ENCODE measurements at regions not wholly inside any gene's neighbourhood (a gene's known extent, or its start where the extent isn't known, plus 50 kb on each side); places are given as distances from the start of the nearest gene placed in this dataset.
A peak's percentile ranks its signal among the peaks of the same experiment; 100 is the strongest.

DNA sequence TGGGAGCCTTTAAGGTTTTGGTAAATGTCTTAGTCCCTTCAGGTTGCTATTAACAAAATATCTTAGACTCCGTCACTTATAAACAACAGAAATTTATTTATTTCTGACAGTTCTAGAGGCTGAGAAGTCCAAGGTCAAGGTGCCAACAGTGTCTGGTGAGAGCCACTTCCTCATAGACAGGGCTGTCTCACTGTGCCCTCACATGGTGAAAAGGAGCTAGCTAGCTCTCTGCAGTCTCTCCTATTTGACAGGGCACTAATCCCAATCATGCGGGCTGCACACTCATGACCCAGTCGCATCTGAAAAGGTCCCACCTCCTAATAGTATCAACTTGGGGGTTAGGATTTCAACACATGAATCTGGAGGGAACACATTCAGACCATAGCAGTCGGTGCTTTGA lies 63.4 kb upstream of the KLF3 start:
- Histone ChIP-seq H3K36me3 (ENCODE audit: insufficient read depth, insufficient read length, low read length) (no peaks in the 10 kb centered on the region), H3K9ac (ENCODE audit: insufficient read length, low read depth) (no peak overlapping the region), H3K9me3 (ENCODE audit: insufficient read depth, low read length) (no peaks in the 10 kb centered on the region), H3K27me3 (ENCODE audit: insufficient read depth, insufficient read length) (no peaks in the 10 kb centered on the region), H3K4me3 (ENCODE audit: insufficient read length, low read depth) (no peak overlapping the region), H3K4me1 (ENCODE audit: insufficient read depth, insufficient read length) (no peaks in the 10 kb centered on the region)
- no peak for DNase-seq (ENCODE audit: low read depth, low spot score)
- no peak for TF ChIP-seq YY1 (IDR thresholded peaks at IDR 0.05; ENCODE audit: insufficient read depth, insufficient read length)
- TF ChIP-seq SUZ12 (IDR thresholded peaks at IDR 0.05; ENCODE audit: extremely low read depth, insufficient read depth, insufficient read length) = no peak
- no peak for TF ChIP-seq ZNF274 (IDR thresholded peaks at IDR 0.05; ENCODE audit: low read depth, low read length)

DNA sequence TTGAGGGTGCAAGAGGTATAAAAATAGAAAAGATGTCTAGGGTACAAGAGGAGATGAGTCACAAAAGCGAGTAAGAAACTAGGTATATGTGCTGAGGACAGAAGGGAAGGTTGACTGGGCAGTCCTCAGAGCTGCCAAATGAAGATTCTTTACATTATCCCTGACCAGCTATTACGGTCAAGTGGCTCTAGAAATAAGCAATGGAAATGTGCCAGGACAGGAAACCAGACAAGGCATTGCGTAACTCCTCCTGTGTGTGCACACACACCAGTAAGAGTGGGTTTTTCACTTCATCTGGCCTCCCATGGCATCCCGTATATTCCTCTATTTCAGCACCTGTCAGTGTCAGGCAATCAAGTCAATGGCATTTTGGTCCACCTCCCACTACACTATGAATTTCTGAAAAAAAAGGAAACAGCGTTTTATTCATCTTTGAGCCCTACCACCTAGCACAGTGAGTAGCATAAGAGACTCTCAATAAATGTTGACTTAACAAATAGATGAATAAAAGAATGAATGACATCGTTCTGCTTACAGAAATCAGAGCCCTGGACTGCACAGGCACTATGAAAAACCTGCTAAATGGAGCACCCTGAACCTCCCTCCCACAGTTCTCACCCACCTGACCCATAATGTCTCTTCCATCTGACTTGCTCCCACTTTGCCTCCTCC lies 62.6 kb upstream of the KLF3 start:
- no peak for DNase-seq (ENCODE audit: low read depth, low spot score)
- no peak overlapping the region for H3K4me3 ChIP-seq (ENCODE audit: insufficient read length, low read depth)
- no peaks in the 10 kb centered on the region for H3K36me3 ChIP-seq (ENCODE audit: insufficient read depth, insufficient read length, low read length)
- TF ChIP-seq SUZ12 (IDR thresholded peaks at IDR 0.05; ENCODE audit: extremely low read depth, insufficient read depth, insufficient read length) (no peak), ZNF274 (IDR thresholded peaks at IDR 0.05; ENCODE audit: low read depth, low read length) (no peak), YY1 (IDR thresholded peaks at IDR 0.05; ENCODE audit: insufficient read depth, insufficient read length) (no peak)
- no peaks in the 10 kb centered on the region for H3K27me3 ChIP-seq (ENCODE audit: insufficient read depth, insufficient read length)
- H3K9ac ChIP-seq (ENCODE audit: insufficient read length, low read depth) = no peak overlapping the region
- no peaks in the 10 kb centered on the region for H3K4me1 ChIP-seq (ENCODE audit: insufficient read depth, insufficient read length)
- H3K9me3 ChIP-seq (ENCODE audit: insufficient read depth, low read length) = no peaks in the 10 kb centered on the region

DNA sequence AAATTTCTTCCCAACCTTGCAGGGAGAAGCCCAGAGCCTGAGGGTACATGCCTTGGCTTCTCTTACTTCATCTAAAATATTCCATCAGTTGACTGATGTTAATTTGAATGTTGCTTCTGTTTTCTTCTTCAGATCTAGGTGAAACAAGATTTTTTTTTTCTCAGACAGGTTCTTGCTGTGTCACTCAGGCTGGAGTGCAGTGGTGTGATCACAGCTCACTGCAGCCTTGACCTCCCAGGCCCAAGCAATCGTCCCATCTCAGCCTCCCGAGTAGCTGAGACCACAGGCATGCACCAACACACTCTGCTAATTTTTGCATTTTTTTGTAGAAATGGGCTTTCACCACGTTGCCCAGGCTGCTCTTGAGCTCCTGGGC lies 62.1 kb upstream of the KLF3 start:
- no peak for DNase-seq (ENCODE audit: low read depth, low spot score)
- H3K4me1 ChIP-seq (ENCODE audit: insufficient read depth, insufficient read length) = no peaks in the 10 kb centered on the region
- no peak overlapping the region for H3K4me3 ChIP-seq (ENCODE audit: insufficient read length, low read depth)
- H3K9me3 ChIP-seq (ENCODE audit: insufficient read depth, low read length) = no peaks in the 10 kb centered on the region
- TF ChIP-seq ZNF274 (IDR thresholded peaks at IDR 0.05; ENCODE audit: low read depth, low read length) (no peak), SUZ12 (IDR thresholded peaks at IDR 0.05; ENCODE audit: extremely low read depth, insufficient read depth, insufficient read length) (no peak), YY1 (IDR thresholded peaks at IDR 0.05; ENCODE audit: insufficient read depth, insufficient read length) (no peak)
- H3K9ac ChIP-seq (ENCODE audit: insufficient read length, low read depth) = no peak overlapping the region
- no peaks in the 10 kb centered on the region for H3K27me3 ChIP-seq (ENCODE audit: insufficient read depth, insufficient read length)
- H3K36me3 ChIP-seq (ENCODE audit: insufficient read depth, insufficient read length, low read length) = no peaks in the 10 kb centered on the region

DNA sequence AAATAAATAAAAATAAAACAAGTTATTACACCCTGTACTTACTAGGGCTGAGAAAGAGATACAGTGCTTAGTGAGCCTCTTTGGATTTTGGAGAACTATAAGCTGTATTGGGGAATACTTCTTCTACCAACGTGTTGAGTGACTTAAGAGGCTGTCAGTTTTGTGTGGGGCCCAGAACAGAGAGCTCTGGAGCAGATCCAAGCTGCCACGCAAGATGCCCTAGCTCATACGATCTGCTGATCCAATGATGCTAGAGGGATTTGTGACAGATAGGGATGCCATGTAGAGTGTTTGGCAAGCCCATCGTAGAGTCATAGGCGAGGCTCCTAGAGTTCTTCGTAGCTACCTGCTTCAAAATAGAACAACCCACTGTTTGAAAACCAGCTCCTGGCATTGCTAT lies 60.3 kb upstream of the KLF3 start:
- Histone ChIP-seq H3K9me3 (ENCODE audit: insufficient read depth, low read length) (no peaks in the 10 kb centered on the region), H3K4me3 (ENCODE audit: insufficient read length, low read depth) (no peak overlapping the region), H3K27me3 (ENCODE audit: insufficient read depth, insufficient read length) (no peaks in the 10 kb centered on the region), H3K4me1 (ENCODE audit: insufficient read depth, insufficient read length) (no peaks in the 10 kb centered on the region), H3K36me3 (ENCODE audit: insufficient read depth, insufficient read length, low read length) (no peaks in the 10 kb centered on the region), H3K9ac (ENCODE audit: insufficient read length, low read depth) (no peak overlapping the region)
- TF ChIP-seq ZNF274 (IDR thresholded peaks at IDR 0.05; ENCODE audit: low read depth, low read length) = no peak
- no peak for TF ChIP-seq YY1 (IDR thresholded peaks at IDR 0.05; ENCODE audit: insufficient read depth, insufficient read length)
- TF ChIP-seq SUZ12 (IDR thresholded peaks at IDR 0.05; ENCODE audit: extremely low read depth, insufficient read depth, insufficient read length) = no peak
- no peak for DNase-seq (ENCODE audit: low read depth, low spot score)

DNA sequence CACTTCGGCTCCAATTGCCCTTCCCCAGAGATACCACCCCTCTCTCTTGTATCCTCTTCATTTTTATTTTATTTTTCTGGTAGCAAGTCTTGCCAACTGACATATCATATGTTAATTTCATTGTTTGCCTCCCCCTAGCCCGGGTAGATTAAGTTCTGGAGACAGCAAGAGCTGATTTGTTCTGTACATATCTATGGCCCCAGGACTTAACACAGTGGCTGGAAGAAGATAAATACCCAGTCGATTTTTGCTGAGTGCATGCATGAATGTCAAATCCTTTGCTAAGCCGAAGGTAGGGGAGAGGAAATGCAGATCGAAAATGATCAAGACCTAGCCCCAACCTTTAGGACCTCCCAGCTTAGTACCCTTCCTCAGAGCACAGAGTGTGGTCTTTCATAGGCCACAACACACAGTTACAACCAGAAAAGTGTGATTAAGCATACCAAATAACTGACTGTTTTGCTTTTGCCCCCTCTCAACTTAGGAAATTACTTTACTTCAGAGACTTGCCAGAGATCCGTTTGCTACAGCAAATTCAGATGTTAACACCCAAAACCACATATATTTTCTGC lies 58.7 kb upstream of the KLF3 start:
- TF ChIP-seq YY1 (IDR thresholded peaks at IDR 0.05; ENCODE audit: insufficient read depth, insufficient read length) (no peak), ZNF274 (IDR thresholded peaks at IDR 0.05; ENCODE audit: low read depth, low read length) (no peak), SUZ12 (IDR thresholded peaks at IDR 0.05; ENCODE audit: extremely low read depth, insufficient read depth, insufficient read length) (no peak)
- DNase-seq (ENCODE audit: low read depth, low spot score) = no peak
- no peak overlapping the region for H3K4me3 ChIP-seq (ENCODE audit: insufficient read length, low read depth)
- H3K9ac ChIP-seq (ENCODE audit: insufficient read length, low read depth) = no peak overlapping the region
- no peaks in the 10 kb centered on the region for H3K9me3 ChIP-seq (ENCODE audit: insufficient read depth, low read length)
- H3K27me3 ChIP-seq (ENCODE audit: insufficient read depth, insufficient read length) = no peaks in the 10 kb centered on the region
- H3K36me3 ChIP-seq (ENCODE audit: insufficient read depth, insufficient read length, low read length) = no peaks in the 10 kb centered on the region
- H3K4me1 ChIP-seq (ENCODE audit: insufficient read depth, insufficient read length) = no peaks in the 10 kb centered on the region

DNA sequence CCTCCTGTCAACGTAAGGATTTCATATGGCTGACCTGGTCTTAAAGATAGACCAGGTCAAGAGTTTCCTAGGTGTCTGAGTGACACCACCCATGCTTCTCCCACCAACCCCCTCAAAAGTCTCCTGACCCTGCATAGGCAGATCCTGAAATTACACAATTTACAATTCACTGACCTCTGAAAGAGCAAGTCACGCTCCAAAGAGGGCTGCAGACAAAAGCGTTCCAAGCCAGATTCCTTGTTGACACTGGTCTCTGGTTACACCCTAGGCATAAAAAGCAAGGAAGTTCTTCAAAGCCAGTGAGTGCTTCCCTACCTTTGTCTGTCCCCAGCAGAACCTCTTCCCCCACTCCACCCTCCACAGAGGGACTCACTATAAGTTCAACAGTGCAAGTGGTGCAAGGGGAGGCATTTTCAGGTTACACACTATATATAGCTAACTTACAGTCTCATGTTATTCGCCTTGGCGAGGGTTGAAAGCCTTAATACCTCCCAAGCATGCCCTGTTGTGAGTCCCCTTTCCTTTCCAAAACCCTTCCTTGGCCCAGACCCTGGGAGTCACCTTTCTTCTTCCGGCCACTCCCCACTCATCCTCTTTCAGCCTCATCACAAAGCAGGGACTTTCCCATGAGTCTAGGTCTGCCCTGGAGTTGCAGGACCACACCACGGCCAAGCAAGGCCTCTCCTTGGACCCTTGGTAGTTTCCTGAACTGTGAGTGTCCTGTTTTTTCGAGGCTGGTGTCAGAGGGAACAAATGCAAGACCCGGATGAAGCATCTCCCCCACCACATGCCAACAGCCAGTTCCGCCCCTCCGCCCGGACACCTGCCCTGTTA lies 58.0 kb upstream of the KLF3 start:
- H3K9ac ChIP-seq (ENCODE audit: insufficient read length, low read depth) = no peak overlapping the region
- H3K9me3 ChIP-seq (ENCODE audit: insufficient read depth, low read length) = no peaks in the 10 kb centered on the region
- no peaks in the 10 kb centered on the region for H3K36me3 ChIP-seq (ENCODE audit: insufficient read depth, insufficient read length, low read length)
- no peak overlapping the region for H3K4me3 ChIP-seq (ENCODE audit: insufficient read length, low read depth)
- no peaks in the 10 kb centered on the region for H3K27me3 ChIP-seq (ENCODE audit: insufficient read depth, insufficient read length)
- peak; percentile 18 for DNase-seq (ENCODE audit: low read depth, low spot score)
- no peaks in the 10 kb centered on the region for H3K4me1 ChIP-seq (ENCODE audit: insufficient read depth, insufficient read length)
- TF ChIP-seq YY1 (IDR thresholded peaks at IDR 0.05; ENCODE audit: insufficient read depth, insufficient read length) = no peak
- TF ChIP-seq ZNF274 (IDR thresholded peaks at IDR 0.05; ENCODE audit: low read depth, low read length) = no peak
- TF ChIP-seq SUZ12 (IDR thresholded peaks at IDR 0.05; ENCODE audit: extremely low read depth, insufficient read depth, insufficient read length) = no peak

DNA sequence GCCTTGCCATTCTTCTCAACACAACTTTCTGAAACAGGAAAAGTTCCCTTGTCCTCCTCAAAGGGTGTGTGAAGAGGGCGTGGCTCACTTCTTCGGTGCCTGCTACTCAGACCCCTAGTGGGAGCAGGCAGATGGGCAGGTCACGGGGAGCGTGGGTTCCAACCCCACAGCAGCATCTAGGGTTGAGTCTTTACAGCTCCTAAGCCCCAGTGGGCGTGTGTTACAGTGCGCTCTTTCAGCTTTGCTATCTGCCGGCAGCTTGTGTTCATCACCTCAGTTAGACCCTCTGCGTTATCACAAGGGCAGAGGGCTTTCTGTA lies 57.5 kb upstream of the KLF3 start:
- TF ChIP-seq SUZ12 (IDR thresholded peaks at IDR 0.05; ENCODE audit: extremely low read depth, insufficient read depth, insufficient read length) (no peak), YY1 (IDR thresholded peaks at IDR 0.05; ENCODE audit: insufficient read depth, insufficient read length) (no peak), ZNF274 (IDR thresholded peaks at IDR 0.05; ENCODE audit: low read depth, low read length) (no peak)
- Histone ChIP-seq H3K4me3 (ENCODE audit: insufficient read length, low read depth) (no peak overlapping the region), H3K27me3 (ENCODE audit: insufficient read depth, insufficient read length) (no peaks in the 10 kb centered on the region), H3K9me3 (ENCODE audit: insufficient read depth, low read length) (no peaks in the 10 kb centered on the region), H3K4me1 (ENCODE audit: insufficient read depth, insufficient read length) (no peaks in the 10 kb centered on the region), H3K9ac (ENCODE audit: insufficient read length, low read depth) (no peak overlapping the region), H3K36me3 (ENCODE audit: insufficient read depth, insufficient read length, low read length) (no peaks in the 10 kb centered on the region)
- no peak for DNase-seq (ENCODE audit: low read depth, low spot score)
